ENCODE measurements at regions not wholly inside any gene's neighbourhood (a gene's known extent, or its start where the extent isn't known, plus 50 kb on each side); places are given as distances from the start of the nearest gene placed in this dataset.

- TF ChIP-seq CTCF (conservative IDR thresholded peaks at IDR 0.05; ENCODE audit: low read depth in 2 of 2) (no peak), EZH2phosphoT487 (IDR thresholded peaks at IDR 0.05; ENCODE audit: unreplicated experiment) (no peak), EZH2 (IDR thresholded peaks at IDR 0.05; ENCODE audit: low read depth, unreplicated experiment) (no peak), REST (IDR thresholded peaks at IDR 0.05; ENCODE audit: unreplicated experiment) (no peak), POLR2AphosphoS5 (IDR thresholded peaks at IDR 0.05; ENCODE audit: low read depth) (no peak), CREB1 (CRISPR knock-in tag; IDR thresholded peaks at IDR 0.05; ENCODE audit: low read depth) (no peak)
Observed at GRCh38 chr11:92376146-92376599, 151.6 kb downstream of the FAT3 start.

All from GM23338 (cell line).